HG03432 (cell line): ENCODE measurements at regions not wholly inside any gene's neighbourhood (a gene's known extent, or its start where the extent isn't known, plus 50 kb on each side); places are given as distances from the start of the nearest gene placed in this dataset.
"Not testable (repeated sequence)": the region's sequence is repeated elsewhere in the genome, so short reads cannot be mapped to it uniquely, and the experiment has no call there.

ENCODE experiments used
- ATAC-seq: cut with Tn5 transposase; IDR thresholded peaks from one replicate; pipeline ENCODE4 v1.9.1; 2021; ENCODE audit warnings: mild to moderate bottlenecking, moderate library complexity; ENCODE audit not compliant: unreplicated experiment

DNA sequence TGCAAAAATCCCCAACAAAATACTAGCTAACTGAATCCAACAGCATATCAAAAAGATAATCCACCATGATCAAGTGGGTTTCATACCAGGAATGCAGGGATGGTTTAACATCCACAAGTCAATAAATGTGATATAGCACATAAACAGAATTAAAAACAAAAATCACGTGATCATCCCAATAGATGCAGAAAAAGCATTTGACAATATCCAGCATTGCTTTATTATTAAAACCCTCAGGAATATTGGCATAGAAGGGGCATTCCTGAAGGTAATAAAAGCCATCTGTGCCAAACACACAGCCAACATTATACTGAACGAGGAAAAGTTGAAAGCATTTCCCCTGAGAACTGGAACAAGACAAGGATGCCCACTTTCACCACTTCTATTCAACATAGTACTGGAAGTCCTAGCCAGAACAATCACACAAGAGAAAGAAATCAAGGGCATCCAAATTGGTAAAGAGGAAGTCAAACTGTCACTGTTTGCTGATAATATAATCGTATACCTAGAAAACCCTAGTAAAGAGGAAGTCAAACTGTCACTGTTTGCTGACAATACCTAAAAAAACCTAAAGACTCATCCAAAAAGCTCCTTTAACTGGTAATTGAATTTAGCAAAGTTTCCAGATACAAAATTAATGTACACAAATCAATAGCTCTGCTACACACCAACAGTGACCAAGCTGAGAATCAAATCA, 109.8 kb downstream of the RNASET2 start:
- not testable (repeated sequence) for ATAC-seq

DNA sequence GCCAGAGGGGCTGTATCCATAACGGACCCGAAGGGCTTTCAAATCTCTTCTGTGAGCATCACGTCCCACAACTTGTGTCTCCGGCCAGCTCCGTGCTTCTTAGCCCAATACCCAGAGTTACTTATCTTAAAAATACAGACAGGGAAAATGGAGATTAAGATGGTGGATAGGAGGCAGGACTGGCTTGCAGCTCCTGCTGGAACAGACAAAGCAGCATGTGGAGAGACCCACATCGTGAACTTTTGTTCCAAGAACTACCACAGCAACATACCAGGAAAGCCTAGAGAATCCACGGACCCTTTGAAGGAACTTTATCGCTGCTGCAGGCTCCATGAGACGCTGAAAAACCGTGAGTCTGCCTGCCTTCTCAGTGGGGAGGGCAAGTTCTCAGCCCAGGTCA, 113.7 kb downstream of the RNASET2 start:
- ATAC-seq, result no peak

DNA sequence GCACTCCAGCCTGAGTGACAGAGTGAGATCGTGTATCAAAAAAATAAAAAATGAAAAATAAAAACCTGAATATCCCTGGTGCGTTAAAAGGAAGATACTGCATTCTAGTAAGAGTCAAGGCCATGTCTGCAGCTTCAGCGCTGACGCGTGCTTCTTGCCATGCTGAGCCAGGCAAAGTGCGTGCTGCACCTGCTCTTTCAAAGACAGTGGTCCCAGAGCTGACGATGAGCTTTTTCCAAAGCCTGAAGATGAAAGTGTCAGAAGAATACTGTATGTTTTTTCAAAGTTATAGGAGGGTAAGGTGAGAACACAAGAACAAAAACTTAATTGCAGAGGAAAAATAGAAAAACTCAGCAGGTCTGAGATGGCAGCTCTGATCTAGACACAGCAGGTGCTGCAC, 115.1 kb downstream of the RNASET2 start:
- no peak for ATAC-seq

DNA sequence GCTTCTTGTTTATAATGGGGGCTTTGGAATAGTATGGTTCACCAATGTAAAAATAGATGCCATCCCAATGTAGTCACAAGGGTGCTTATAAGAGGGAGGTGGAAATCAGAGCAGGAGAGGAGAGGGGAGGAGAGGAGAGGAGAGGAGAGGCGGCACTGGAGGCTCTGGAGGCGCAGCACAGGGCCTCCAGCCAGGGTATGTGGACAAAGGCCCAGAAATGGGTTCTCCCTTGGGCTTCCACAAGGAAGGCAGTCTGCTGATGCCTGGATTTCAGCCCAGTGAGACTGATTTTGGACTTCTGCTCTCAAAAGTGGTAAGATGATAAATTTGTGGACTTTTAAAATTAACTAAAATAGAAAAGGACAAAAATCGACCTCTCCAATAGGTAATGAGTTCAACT, 116.8 kb downstream of the RNASET2 start:
- ATAC-seq, result no peak

DNA sequence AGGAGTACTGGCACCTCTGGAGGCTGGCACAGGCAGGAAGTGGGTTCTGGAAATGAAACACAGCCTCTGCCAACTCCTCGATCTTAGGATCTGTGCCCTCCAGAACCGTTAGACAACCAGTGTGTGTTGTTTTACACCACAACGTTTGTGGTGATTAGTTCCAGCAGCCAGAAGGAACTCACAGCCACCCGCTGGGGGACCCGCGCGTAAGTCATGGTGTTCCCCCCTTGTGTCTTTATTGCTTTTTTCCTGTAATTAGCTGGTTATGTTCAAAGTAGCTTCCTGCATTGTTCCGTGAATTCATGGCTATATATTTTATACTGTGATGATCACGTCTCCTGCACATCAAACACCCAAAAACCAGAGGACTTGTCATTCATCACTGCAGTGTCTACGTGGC, 117.4 kb downstream of the RNASET2 start:
- ATAC-seq, result no peak

DNA sequence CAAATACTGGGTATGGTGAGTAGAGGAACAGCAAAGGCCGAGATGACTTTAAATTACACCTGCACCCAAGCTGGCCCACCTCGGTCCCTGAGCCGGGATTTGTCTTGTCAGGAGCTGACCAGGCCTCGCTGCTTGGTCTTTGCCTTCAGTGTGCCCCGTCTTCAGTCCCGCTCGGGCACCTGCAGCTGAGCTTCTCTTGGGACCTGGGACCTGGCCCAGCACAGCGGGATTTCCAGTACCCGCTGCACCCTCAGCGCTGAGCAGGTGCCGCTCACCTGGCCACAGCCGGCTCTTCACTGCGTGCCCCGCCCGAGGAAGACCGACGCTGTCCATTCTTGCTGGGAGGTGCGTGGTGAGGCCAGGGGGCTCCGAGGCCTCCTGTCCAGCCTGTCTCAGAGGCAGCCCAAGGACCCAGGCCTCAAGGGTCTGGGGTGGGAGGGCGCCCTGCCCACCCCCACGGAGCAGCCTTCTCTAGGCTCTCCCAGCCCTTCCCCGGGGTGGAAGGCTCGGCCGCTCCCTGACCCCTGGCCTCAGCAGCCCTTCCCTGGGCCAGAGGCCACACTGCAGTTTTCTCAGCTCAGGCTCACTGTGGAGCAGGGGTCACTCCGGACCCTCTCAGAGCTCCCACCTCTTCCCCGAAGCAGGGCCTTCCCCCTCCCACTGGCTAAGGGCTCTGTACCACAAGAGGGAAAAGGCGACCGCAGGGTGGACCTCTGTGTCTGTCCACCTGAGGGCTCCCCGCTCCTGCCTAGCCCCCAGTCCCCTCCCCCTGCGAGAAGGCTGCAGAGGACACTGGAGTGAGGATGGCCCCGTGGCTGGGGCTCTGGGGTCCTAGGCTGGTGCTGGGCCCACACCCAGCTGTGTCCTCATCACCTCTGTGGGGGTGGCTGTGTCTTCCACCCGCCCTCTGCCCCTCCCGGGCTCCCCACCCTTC, 119.3 kb downstream of the RNASET2 start:
- ATAC-seq, result no peak

DNA sequence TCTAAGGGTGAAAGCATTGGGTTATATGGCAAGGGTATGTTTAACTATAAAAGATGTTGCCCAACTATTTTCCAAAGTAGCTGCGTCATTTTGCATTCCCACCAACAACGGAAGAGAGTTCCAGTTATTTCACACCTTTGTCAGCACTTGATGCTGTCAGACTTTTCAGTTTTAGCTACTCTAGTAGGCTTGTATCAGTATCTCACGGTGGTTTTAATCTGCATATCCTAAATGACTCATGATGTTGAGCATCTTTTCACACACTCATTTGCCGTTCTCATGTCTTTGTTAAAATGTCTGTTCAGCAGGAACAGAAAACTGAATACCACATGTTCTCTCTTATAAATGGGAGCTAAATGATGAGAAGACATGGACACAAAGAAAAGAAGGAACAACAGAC, 122.3 kb downstream of the RNASET2 start:
- no peak for ATAC-seq

DNA sequence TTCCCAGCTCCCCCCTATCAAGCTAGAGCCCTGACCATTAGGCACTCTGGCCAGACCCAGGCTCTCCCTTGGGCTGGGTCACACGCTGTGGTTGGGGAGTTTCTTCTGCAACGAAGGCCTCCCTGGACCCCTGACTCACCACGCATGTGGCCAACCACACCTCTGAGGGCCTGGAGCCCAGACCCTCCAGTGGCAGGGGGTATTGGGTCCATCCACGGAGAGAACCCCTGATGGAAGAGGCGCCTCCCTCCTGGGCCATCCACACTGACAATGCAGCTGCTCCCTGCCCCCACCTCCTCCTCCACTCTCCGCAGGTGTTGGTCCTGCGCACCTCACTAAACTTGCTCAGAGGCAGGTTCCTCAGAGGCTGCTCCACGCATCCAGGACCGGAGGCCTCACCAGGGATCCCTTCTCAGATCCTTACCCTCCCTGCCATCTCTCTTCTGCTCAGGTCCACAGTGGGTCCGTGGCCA, 125.4 kb downstream of the RNASET2 start:
- ATAC-seq, result peak; percentile 30

DNA sequence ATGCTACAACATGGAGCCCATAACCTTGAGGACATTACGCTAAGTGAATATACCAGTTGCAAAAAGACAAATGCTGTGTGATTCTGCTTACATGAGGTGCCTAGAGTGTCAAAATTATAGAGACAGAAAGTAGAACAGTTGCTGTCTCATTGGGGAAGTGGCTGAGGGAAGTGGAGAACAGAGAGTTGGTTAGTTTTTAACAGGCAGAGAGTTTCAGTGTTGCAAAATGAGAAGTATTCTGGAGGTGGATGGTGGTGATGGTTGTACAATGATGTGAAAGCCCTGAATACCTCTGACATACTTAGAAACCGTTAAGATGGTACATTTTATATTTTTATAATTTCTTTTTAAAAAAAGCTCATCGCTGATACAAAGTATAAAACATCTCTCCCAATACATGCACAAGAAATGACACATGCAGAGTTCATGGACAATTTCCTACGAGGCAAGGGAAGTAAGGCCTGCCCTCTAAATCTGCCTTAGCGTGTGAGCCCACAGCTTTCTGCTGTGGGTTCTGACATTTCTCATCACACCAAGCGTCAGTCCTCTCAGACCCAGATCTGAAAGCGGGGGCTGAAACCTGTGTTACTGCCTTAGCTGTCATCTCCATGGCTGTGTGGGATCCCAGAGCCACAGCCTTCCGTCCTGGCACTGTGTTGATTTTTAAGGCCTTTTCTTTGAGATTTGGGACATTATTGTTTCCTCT, 126.0 kb downstream of the RNASET2 start:
- peak; percentile 96 for ATAC-seq

DNA sequence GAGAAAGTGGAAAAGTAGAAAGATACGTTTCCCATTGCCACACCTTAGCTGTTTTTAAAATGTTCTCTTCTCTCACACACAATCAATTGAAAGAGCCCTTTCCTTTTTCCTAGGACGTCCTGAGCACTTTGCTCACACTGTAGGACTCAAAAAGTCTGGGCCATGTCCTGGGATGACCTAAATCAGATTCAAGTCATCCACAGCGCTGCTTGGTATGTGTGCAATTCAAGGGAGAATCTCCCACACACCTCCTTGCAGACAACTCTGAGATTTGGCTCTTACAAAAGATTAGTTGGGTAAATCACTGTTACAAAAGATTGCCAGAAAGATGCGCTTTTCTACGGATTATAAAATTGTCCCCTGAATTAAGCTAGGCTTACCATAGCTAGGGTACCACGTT, 130.1 kb downstream of the RNASET2 start:
- ATAC-seq, result no peak

DNA sequence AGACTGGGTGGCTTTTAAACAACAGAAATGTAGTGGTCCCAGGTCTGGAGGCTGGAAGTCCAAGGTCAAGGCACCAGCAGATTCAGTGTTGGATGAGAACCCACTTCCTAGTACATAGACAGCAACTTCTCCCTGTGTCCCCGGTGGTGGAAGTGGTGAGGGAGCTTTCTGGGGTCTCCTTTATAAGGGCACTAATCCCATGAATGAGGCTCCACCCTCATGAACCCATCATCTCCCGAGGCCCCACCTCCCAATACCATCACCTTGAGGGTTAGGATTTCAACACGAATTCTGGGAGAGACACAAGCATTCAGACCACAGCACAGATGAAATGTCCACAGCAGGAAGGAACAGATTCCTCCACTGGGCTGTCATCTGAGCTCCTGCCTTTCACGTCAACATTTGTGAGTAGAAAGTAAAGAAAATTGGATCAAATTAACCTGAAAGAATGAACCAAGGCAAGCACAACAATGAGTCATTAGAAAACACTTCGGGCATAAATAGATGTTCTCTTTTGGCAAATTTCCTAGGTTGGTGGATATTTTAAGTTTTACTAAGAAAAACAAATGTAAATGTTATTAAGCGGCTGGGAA, 130.7 kb downstream of the RNASET2 start:
- ATAC-seq, result no peak

DNA sequence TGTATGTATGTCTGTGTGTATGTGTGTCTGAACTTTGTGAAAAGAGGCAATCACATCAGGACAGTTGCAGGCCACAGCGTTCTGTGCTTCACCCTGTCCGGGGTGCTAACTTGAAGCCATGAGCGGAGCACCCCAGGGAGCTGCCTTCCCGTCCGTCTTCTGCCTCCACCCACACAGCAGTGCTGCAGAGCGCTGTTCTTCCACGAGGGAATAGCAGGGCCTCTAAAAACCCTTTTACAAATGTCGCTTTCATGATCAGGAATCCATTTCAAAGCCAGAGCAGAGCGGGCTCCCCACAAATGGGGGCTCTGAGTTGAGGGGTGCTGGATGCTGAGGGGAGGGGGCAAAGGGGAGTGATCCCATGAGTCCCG, 131.5 kb downstream of the RNASET2 start:
- ATAC-seq, result no peak

DNA sequence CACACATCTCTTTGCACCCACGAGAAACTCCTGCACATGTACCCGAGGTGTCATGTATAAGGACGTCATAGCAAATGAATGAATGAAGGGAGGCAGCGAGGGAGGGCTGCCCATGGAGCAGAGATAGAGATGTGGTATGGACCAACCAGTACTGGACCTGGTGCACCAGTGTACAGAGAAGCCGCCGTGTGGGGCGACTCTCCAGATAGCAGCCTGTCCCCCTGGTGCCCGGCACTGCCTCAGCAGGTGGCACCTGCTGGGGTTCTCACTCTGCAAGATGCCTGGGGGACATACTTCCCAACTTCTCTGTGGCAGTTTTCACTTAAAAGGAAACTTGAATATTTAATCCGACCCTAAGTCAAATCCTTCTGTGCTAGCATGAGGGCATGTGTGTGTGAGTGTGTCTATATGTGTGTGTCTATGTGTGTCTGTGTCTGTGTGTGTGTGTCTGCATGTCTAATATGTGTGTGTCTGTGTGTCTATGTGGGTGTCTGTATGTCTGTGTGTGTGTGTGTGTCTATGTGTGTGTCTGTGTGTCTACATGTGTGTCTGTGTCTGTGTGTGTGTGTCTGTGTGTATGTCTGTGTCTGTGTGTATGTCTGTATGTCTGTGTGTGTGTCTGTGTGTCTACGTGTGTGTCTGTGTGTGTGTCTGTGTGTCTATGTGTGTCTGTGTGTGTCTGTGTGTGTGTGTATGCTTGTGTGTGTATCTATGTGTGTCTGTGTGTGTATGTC, 132.0 kb downstream of the RNASET2 start:
- no peak for ATAC-seq

DNA sequence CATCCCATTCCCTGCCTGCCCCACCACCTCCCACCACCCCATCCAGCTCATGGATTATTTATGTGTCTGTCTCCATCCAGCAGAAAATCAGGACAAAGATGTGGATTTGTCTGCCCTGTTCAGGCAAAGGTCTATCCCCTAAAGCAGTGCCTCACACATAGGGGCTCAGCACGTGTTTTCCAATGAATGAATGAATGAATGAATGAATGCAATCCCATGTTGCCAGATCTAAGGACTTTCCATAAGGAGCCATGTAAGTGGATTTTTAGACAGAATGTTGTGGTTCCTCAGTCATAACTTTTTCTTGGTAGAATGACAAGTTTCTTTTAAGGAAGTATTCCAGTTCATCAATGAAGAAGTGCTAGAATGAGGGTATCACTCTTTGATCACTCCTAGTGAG, 133.7 kb downstream of the RNASET2 start:
- no peak for ATAC-seq

DNA sequence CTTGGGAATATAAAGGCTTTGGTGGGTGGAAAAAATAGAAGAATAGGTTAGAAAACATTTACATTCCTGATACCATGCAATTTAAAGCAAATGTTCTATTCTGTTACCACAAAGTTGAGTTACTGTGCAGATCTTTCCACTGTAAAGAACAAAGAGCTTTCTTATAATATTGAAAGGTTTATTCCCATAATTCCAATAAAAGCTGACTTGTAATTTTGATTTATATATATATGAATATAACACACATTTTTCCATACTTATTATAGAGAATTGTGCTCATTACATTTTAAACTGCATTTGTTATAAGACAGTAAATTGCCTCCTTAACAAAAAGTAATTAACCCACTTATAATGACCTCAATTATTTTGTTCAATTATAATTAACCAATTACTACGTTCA, 135.9 kb downstream of the RNASET2 start:
- ATAC-seq, result no peak

DNA sequence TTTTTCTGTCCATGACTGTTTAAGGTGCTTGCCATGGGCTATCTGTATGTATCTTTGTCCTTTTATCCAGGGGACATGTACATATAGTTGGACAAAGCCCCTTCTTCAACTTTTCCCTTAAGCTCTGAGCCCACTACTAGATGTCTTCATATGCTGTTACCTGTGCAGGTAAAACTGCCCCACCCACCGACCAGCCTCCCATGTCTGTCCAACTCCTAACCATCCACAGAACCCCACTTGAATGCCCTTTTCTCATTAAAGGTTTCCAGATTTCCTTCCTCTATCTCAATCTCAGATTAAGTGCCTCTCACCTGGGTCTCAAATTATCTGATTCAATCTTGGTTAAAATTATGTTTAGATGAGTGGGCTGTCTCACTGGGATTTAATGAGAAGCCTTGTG, 136.3 kb downstream of the RNASET2 start:
- no peak for ATAC-seq

DNA sequence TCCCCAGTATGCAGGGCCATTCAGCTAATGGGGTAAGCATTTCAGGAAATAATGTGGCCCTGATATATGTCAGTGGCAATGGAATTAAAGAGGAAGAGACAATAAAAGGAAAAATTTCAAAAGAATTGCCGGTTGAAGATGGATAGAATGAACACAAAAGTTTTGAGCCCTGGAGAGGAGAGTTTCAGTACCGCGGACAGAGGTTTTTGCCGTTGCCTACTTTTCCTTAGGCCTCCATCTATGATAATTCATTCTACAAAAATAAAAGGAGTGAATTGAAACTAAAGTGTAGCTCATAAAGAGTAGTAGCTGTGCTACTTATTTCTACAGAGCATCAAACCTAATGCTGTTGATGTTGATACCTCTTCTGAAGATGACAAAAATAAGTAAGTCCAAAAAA, 140.7 kb downstream of the RNASET2 start:
- no peak for ATAC-seq

DNA sequence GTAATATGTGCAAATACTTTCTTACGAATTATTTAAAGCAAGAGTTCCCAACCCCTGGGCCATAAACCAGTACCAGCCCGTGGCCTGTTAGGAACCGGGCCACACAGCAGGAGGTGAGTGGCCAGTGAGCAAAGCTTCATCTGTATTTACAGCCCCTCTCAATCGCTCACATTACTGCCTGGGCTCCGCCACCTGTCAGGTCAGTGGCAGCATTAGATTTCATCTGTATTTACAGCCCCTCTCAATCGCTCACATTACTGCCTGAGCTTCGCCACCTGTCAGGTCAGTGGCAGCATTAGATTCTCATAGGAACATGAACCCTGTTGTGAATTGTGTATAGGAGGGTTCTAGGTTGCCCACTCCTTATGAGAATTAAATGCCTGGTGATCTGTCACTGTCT, 142.0 kb downstream of the RNASET2 start:
- ATAC-seq, result no peak

DNA sequence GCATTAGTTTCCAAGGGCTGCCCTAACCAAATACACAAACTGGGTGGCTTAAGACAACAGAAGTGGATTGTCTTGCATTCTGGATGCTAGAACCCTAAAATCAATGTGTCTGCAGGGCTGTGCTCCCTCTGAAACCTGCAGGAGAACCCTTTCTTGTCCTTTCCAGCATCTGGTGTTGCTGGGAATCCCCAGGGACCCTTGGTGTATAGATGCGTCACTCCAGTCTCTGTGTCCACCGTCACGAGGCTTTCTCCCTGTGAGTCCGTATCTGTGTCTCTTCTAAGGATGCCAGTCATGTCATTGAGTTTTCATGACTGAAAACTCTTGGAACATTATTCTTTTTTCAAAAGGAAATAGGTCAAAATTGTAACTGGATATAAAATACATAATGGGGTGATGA, 142.9 kb downstream of the RNASET2 start:
- ATAC-seq, result no peak

DNA sequence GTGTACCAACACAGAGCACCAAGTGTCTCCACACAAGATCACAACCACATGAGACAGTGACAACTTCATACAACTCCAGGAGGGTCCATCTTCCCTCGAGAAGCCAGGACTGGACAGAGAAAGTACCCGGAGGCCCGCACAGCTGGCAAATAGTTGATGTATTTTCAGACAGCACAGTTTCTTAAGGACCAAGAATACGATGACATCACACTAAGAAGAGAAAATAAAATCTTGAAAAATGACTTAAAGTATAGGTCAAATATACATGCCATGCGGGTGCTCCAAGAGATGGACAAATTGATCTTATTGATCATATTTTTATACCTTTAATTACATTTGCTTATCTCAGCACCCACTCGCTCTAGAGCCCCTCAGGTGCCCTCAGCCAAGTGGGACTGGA, 145.5 kb downstream of the RNASET2 start:
- no peak for ATAC-seq

DNA sequence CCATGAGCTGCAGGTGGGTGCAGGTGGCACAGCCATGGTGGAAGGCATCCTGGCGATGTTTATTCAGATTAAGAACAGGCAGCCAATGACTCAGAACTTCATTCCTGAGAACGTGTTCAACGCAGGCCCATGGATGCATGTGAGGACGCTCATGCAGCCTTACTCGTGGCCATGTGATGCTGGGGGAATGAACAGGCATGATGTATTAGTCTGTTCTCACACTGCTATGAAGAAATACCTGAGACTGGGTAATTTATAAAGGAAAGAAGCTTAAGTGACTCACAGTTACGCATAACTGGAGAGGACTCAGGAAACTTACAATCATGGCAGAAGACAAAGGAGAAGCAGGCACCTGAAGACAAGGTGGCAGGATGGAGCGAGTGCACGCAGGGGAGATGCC, 146.6 kb downstream of the RNASET2 start:
- ATAC-seq, result no peak
